Left colon (tissue), 2 donors: ENCODE measurements at regions not wholly inside any gene's neighbourhood (a gene's known extent, or its start where the extent isn't known, plus 50 kb on each side); places are given as distances from the start of the nearest gene placed in this dataset.
"Not testable (repeated sequence)": the region's sequence is repeated elsewhere in the genome, so short reads cannot be mapped to it uniquely, and the experiment has no call there.

Source experiments
- ATAC-seq: fragments of 200-7000 bp; cut with Tn5 transposase; one replicate; pipeline ENCODE4 v1.9.1; 2020; ENCODE audit warnings: mild to moderate bottlenecking, moderate library complexity
- DNase-seq, 2 donors: peaks; one replicate each; pipeline ENCODE4 v3.0.0-alpha.2; 2020
- intact Hi-C, 2 donors: fragments of 100-400 bp; cut with DNase I in 1 of 2; cut with micrococcal nuclease in 1 of 2; formaldehyde crosslinking; loops; one replicate each; pipeline versions ENCODE4 v1.11.2 to v1.14.0; 2022; cut with DNase I, micrococcal nuclease
- donor health status: DM: no; HTN: no; CAD: no.
- donor health status: DM: yes; HTN: yes; CAD: no.

GRCh38 chr1:120248203-120248602 lies 71.9 kb upstream of the SEC22B start:
- DNase-seq, ATAC-seq, intact Hi-C loops: not testable (repeated sequence)

GRCh38 chr1:120243867-120244266 lies 67.5 kb upstream of the SEC22B start:
- not testable (repeated sequence) for DNase-seq, ATAC-seq

GRCh38 chr1:120242582-120242981 lies 66.3 kb upstream of the SEC22B start:
- intact Hi-C loops, DNase-seq, ATAC-seq: not testable (repeated sequence)

More at GRCh38 chr1:120243867-120244266, 67.5 kb upstream of the SEC22B start:
- intact Hi-C loops: not testable (repeated sequence)

DNA sequence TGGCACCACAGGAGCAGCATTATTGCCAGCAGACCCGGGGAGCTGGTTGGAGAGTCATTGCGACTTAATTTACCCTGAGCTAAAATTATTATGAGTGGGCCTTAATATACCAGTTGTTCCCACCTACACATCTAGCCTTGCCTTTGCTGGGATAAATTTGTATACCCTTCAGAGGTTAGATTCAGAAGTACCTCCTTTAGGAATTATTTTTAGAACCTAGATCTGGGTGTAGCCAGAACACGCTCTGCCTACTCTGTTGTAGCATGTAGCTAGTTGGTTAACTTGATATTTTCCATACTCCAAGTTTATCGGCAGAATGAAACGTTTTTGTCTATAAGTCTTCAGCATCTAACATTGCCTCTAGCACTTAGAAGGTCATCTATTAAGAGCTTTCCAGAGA lies 65.5 kb upstream of the SEC22B start:
- DNase-seq, intact Hi-C loops, ATAC-seq: not testable (repeated sequence)

- ATAC-seq, intact Hi-C loops, DNase-seq: not testable (repeated sequence)
Measured at GRCh38 chr1:120240181-120240580, 63.9 kb upstream of the SEC22B start.

DNA sequence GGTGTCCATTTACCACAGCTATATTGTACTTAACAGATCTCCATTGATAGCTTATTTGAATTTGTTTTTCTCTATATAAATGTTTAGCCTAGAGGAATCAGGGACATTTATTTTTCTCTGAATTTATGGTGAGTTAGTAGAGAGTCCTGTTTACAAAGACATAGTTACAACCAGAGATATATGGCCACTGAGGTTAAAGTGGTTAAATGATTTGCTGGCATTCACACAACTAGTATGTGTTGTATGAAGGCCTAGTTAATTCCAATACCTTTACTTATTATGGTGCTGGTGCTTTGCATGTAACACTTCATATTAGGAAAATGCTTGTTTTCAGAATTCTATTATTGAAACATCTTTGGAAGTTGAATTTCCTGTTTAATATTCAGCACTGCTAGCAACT lies 63.0 kb upstream of the SEC22B start:
- DNase-seq, intact Hi-C loops, ATAC-seq: not testable (repeated sequence)

DNA sequence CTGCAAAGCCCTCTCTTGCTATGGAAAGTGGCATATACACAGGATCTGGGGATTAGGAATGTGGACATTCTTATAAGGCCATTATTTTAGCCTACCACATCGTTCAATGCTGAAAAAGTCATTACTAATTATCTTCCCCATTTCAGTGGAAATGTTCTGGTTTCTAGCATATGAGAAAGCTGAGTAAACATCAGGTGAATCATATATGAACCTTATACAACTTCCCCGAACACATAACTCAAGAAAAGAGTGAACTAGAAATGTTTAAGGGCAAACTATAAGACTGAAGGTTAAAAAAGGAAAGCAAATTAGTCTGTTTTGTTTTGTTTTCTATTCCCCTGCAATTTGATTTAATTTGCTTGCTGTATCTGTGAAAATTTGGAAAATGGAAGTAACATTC lies 62.5 kb upstream of the SEC22B start:
- ATAC-seq, intact Hi-C loops, DNase-seq: not testable (repeated sequence)

DNA sequence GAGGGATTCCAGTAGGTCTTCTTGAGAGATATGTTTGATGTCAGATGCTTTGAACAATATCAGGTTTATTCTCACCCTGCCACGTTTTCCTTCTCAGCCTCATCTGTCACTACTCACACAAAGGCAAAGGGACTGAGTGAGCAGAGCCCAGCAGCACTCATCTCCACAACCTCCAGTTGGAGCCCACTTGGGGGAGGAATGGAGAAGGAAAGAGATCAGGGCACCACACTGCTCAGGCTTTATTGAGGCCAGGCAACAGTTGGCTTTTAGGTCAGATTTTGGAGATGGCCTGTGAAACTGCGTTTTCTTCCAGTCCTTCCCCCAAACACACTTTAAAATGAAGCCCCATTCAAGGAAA lies 57.3 kb upstream of the SEC22B start:
- ATAC-seq: peak; percentile 20
- intact Hi-C loops, DNase-seq: not testable (repeated sequence)

GRCh38 chr1:120232834-120233660 lies 56.7 kb upstream of the SEC22B start:
- DNase-seq, intact Hi-C loops: not testable (repeated sequence)
- peak; percentile 100 for ATAC-seq

DNA sequence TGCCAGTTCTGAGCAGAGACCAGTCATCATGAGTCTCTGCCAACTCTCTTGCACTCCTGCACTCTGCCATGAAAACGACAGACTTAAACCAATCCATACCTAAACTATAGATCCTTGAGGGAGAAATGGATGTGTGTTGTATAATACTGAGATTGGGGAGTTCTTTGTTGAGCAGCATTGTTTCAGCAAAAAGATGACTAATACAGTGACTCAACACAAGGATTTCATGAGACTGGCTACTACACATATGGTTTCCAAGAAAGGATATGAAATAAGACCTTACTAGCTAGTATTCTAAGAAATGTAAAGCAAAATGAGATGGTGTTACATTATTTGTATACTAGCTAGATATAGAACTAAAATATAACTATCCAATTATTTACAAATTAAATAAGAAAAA lies 53.5 kb upstream of the SEC22B start:
- ATAC-seq, DNase-seq: not testable (repeated sequence)

More for the DNA sequence above, 53.5 kb upstream of the SEC22B start:
- intact Hi-C loops: not testable (repeated sequence)
